SK-N-MC (cell line): ENCODE measurements at regions not wholly inside any gene's neighbourhood (a gene's known extent, or its start where the extent isn't known, plus 50 kb on each side); places are given as distances from the start of the nearest gene placed in this dataset.

Experiments used
- EZH2 ChIP-seq: fragments of 200-600 bp; sonication (generic); IDR thresholded peaks from one replicate; pipeline ENCODE4 v1.6.1; 2017; ENCODE audit warnings: antibody characterized with exemption
- FOXP2 ChIP-seq: optimal IDR thresholded peaks from 2 replicates; pipeline ENCODE3; 2011; ENCODE audit warnings: mild to moderate bottlenecking, moderate library complexity; ENCODE audit not compliant: insufficient read depth; ENCODE audit errors: extremely low read length, control extremely low read depth
- POLR2AphosphoS5 ChIP-seq: IDR thresholded peaks from 2 replicates; pipeline ENCODE4 v1.6.1; 2012; ENCODE audit warnings: mild to moderate bottlenecking, low read depth, low read length, borderline replicate concordance

GRCh38 chr14:99077844-99078236 is 194.2 kb downstream of the BCL11B start:
- TF ChIP-seq FOXP2 = no peak
- no peak for TF ChIP-seq EZH2
- TF ChIP-seq POLR2AphosphoS5 = no peak
